ENCODE measurements at regions not wholly inside any gene's neighbourhood (a gene's known extent, or its start where the extent isn't known, plus 50 kb on each side); places are given as distances from the start of the nearest gene placed in this dataset.

GRCh38 chr21:43325968-43326715 lies 100.8 kb downstream of the SIK1 start:
- no peaks in the 10 kb centered on the region for H3K9me3 ChIP-seq (ENCODE audit: low read depth)
- H3K4me1 ChIP-seq (ENCODE audit: insufficient read depth): peaks cover 15% of the 10 kb centered on the region
- TF ChIP-seq EZH2 (IDR thresholded peaks at IDR 0.05; ENCODE audit: borderline replicate concordance) (no peak), CTCF (IDR thresholded peaks at IDR 0.05; ENCODE audit: poor library complexity) (no peak), EZH2phosphoT487 (IDR thresholded peaks at IDR 0.05; ENCODE audit: low read depth, severe bottlenecking, unreplicated experiment) (no peak)
- H3K27me3 ChIP-seq: no peaks in the 10 kb centered on the region
- H3K4me3 ChIP-seq: no peak overlapping the region
- no peaks in the 10 kb centered on the region for H3K9me2 ChIP-seq (replicated peaks; ENCODE audit: insufficient read depth)
- H2AFZ ChIP-seq: no peak overlapping the region
- H3K36me3 ChIP-seq (replicated peaks; ENCODE audit: insufficient read depth, low read depth): no peaks in the 10 kb centered on the region
- 80% methylated on average over 11 of the region's 11 CpGs for WGBS (ENCODE audit: low lambda C conversion rate, missing lambda C conversion rate)
- no peak overlapping the region for H3K27ac ChIP-seq
- no peak for DNase-seq (ENCODE audit: low spot score)
- no peak overlapping the region for H3K4me2 ChIP-seq
- H4K20me1 ChIP-seq (ENCODE audit: insufficient read depth, poor library complexity, severe bottlenecking): no peaks in the 10 kb centered on the region
- H3K79me2 ChIP-seq: no peaks in the 10 kb centered on the region

GRCh38 chr21:43325036-43325435 lies 101.9 kb downstream of the SIK1 start:
- Histone ChIP-seq H3K27ac (no peak overlapping the region), H3K4me3 (no peak overlapping the region), H3K79me2 (no peaks in the 10 kb centered on the region), H3K4me2 (no peak overlapping the region), H3K9me3 (ENCODE audit: low read depth) (no peaks in the 10 kb centered on the region), H4K20me1 (ENCODE audit: insufficient read depth, poor library complexity, severe bottlenecking) (no peaks in the 10 kb centered on the region), H3K27me3 (no peaks in the 10 kb centered on the region), H3K36me3 (replicated peaks; ENCODE audit: insufficient read depth, low read depth) (no peaks in the 10 kb centered on the region), H3K4me1 (ENCODE audit: insufficient read depth) (peaks cover 26% of the 10 kb centered on the region), H3K9me2 (replicated peaks; ENCODE audit: insufficient read depth) (no peaks in the 10 kb centered on the region), H2AFZ (no peak overlapping the region)
- DNase-seq (ENCODE audit: low spot score): no peak
- 93% methylated on average over 5 of the region's 5 CpGs for WGBS (ENCODE audit: low lambda C conversion rate, missing lambda C conversion rate)
- no peak for TF ChIP-seq EZH2 (IDR thresholded peaks at IDR 0.05; ENCODE audit: borderline replicate concordance)
- TF ChIP-seq CTCF (IDR thresholded peaks at IDR 0.05; ENCODE audit: poor library complexity): no peak
- no peak for TF ChIP-seq EZH2phosphoT487 (IDR thresholded peaks at IDR 0.05; ENCODE audit: low read depth, severe bottlenecking, unreplicated experiment)

- no peak overlapping the region for H2AFZ ChIP-seq
- no peaks in the 10 kb centered on the region for H3K9me3 ChIP-seq (ENCODE audit: low read depth)
- no peak for TF ChIP-seq CTCF (IDR thresholded peaks at IDR 0.05; ENCODE audit: poor library complexity)
- no peak overlapping the region for H3K27ac ChIP-seq
- no peaks in the 10 kb centered on the region for H3K9me2 ChIP-seq (replicated peaks; ENCODE audit: insufficient read depth)
- H3K27me3 ChIP-seq: no peaks in the 10 kb centered on the region
- no peaks in the 10 kb centered on the region for H3K79me2 ChIP-seq
- no peak for DNase-seq (ENCODE audit: low spot score)
- WGBS (ENCODE audit: low lambda C conversion rate, missing lambda C conversion rate): 97% methylated on average over 14 of the region's 14 CpGs
- no peak overlapping the region for H3K4me2 ChIP-seq
- no peaks in the 10 kb centered on the region for H4K20me1 ChIP-seq (ENCODE audit: insufficient read depth, poor library complexity, severe bottlenecking)
- no peak overlapping the region for H3K4me3 ChIP-seq
- no peaks in the 10 kb centered on the region for H3K36me3 ChIP-seq (replicated peaks; ENCODE audit: insufficient read depth, low read depth)
- H3K4me1 ChIP-seq (ENCODE audit: insufficient read depth): peaks cover 31% of the 10 kb centered on the region
Measured at GRCh38 chr21:43324596-43324995, 102.3 kb downstream of the SIK1 start.
